Peyer's patch (tissue), 4 donors: ENCODE measurements at regions not wholly inside any gene's neighbourhood (a gene's known extent, or its start where the extent isn't known, plus 50 kb on each side); places are given as distances from the start of the nearest gene placed in this dataset.

Source experiments
- CTCF ChIP-seq, 6 experiments: fragments of 450-650 bp in 4 of 6; fragments of 200-600 bp in 2 of 6; sonication (generic) in 1 of 6; IDR thresholded peaks; one replicate each; pipeline ENCODE4 v1.5.1; 2017 to 2019; ENCODE audit warnings: antibody characterized with exemption in 6 of 6, mild to moderate bottlenecking in 3 of 6, moderate library complexity in 1 of 6
- POLR2A ChIP-seq, 2 donors: fragments of 450-650 bp; IDR thresholded peaks; one replicate each; pipeline ENCODE4 v1.5.1; 2017; ENCODE audit warnings: antibody characterized with exemption in 2 of 2, mild to moderate bottlenecking in 2 of 2, moderate library complexity in 2 of 2

GRCh38 chr13:89900104-89900765 lies 1447.3 kb upstream of the MIR17HG start:
- TF ChIP-seq CTCF (IDR thresholded peaks at IDR 0.05) (no peak), POLR2A (IDR thresholded peaks at IDR 0.05) (no peak)
